Liver (tissue), 7 donors: ENCODE measurements at regions not wholly inside any gene's neighbourhood (a gene's known extent, or its start where the extent isn't known, plus 50 kb on each side); places are given as distances from the start of the nearest gene placed in this dataset.

Experiments used
- DNase-seq: peaks from one replicate; pipeline ENCODE4 v3.0.0-alpha.2; 2017; ENCODE audit warnings: low spot score
- H3K27ac ChIP-seq, 2 donors: one replicate each; pipeline ENCODE4 v1.7.0; 2013; ENCODE audit warnings: inconsistent platforms in 2 of 2, low read length in 2 of 2, control low read depth in 1 of 2, low read depth in 1 of 2, mild to moderate bottlenecking in 1 of 2
- H3K27me3 ChIP-seq, 4 donors: one replicate each; pipeline versions ENCODE4 v1.6.1 to v1.7.0; 2013; ENCODE audit warnings: low read length in 3 of 4, inconsistent platforms in 1 of 4, mild to moderate bottlenecking in 1 of 4, moderate library complexity in 1 of 4; ENCODE audit not compliant: control insufficient read depth in 4 of 4, insufficient read depth in 4 of 4
- H3K36me3 ChIP-seq, 4 donors: one replicate each; pipeline versions ENCODE4 v1.6.1 to v1.7.0; 2013; ENCODE audit warnings: low read length in 3 of 4, mild to moderate bottlenecking in 3 of 4, low read depth in 1 of 4, moderate library complexity in 1 of 4; ENCODE audit not compliant: control insufficient read depth in 4 of 4, insufficient read depth in 3 of 4
- H3K4me1 ChIP-seq, 4 donors: one replicate each; pipeline versions ENCODE4 v1.6.1 to v1.7.0; 2013; ENCODE audit warnings: low read length in 3 of 4, mild to moderate bottlenecking in 3 of 4, moderate library complexity in 1 of 4; ENCODE audit not compliant: control insufficient read depth in 4 of 4, insufficient read depth in 4 of 4
- H3K4me3 ChIP-seq, 3 donors: one replicate each; pipeline versions ENCODE4 v1.6.1 to v1.7.0; 2013; ENCODE audit warnings: low read length in 3 of 3, control low read depth in 1 of 3, low read depth in 1 of 3, mild to moderate bottlenecking in 1 of 3
- H3K9ac ChIP-seq, 2 donors: one replicate each; pipeline ENCODE4 v1.7.0; 2013; ENCODE audit warnings: low read length in 2 of 2, mild to moderate bottlenecking in 2 of 2, moderate library complexity in 2 of 2, control low read depth in 1 of 2, low read depth in 1 of 2
- H3K9me3 ChIP-seq, 4 donors: one replicate each; pipeline versions ENCODE4 v1.6.1 to v1.7.0; 2013; ENCODE audit warnings: low read length in 3 of 4; ENCODE audit not compliant: control insufficient read depth in 4 of 4
- FOXA2 ChIP-seq: IDR thresholded peaks from 2 replicates; pipeline ENCODE4 v1.6.1; 2016; ENCODE audit warnings: antibody characterized with exemption
- GABPA ChIP-seq, 2 donors: IDR thresholded peaks in 1 of 2; conservative IDR thresholded peaks in 1 of 2; 2 replicates each; pipeline ENCODE4 v1.6.1; 2016; ENCODE audit warnings: antibody characterized with exemption in 2 of 2, mild to moderate bottlenecking in 1 of 2, moderate library complexity in 1 of 2
- HNF4A ChIP-seq, 2 donors: conservative IDR thresholded peaks; 2 replicates each; pipeline ENCODE4 v1.6.1; 2016; ENCODE audit warnings: antibody characterized with exemption in 2 of 2, mild to moderate bottlenecking in 2 of 2
- HNF4G ChIP-seq: IDR thresholded peaks from 2 replicates; pipeline ENCODE4 v1.6.1; 2016; ENCODE audit warnings: antibody characterized with exemption
- JUND ChIP-seq, 2 donors: IDR thresholded peaks; 2 replicates each; pipeline ENCODE4 v1.6.1; 2016; ENCODE audit warnings: antibody characterized with exemption in 2 of 2
- NR2F2 ChIP-seq: IDR thresholded peaks from 2 replicates; pipeline ENCODE4 v1.6.1; 2016; ENCODE audit warnings: antibody characterized with exemption
- REST ChIP-seq: IDR thresholded peaks from 2 replicates; pipeline ENCODE4 v1.6.1; 2016; ENCODE audit warnings: antibody characterized with exemption, mild to moderate bottlenecking
- RXRA ChIP-seq, 2 donors: IDR thresholded peaks; 2 replicates each; pipeline ENCODE4 v1.6.1; 2017 to 2018; ENCODE audit warnings: antibody characterized with exemption in 2 of 2, mild to moderate bottlenecking in 1 of 2
- SP1 ChIP-seq: IDR thresholded peaks from 2 replicates; pipeline ENCODE4 v1.6.1; 2018; ENCODE audit warnings: antibody characterized with exemption, mild to moderate bottlenecking
- TAF1 ChIP-seq: conservative IDR thresholded peaks from 2 replicates; pipeline ENCODE4 v1.6.1; 2016; ENCODE audit warnings: antibody characterized with exemption, mild to moderate bottlenecking
- YY1 ChIP-seq: IDR thresholded peaks from 2 replicates; pipeline ENCODE4 v1.6.1; 2016; ENCODE audit warnings: antibody characterized with exemption, mild to moderate bottlenecking
- WGBS: extraction: QIAGEN DNeasy Blood & Tissue Kit; methylation state at CpG from one replicate; pipeline ENCODE4 v1.1.7; 2013; 5-methylcytosine and 5-hydroxymethylcytosine counted together
- TF ChIP-seq, protein P1 (sequence below): IDR thresholded peaks from 2 replicates; pipeline ENCODE4 v1.6.1; 2016; ENCODE audit warnings: antibody characterized with exemption
- donor health status: healthy.
- donor health status: healthy.
- donor health status: healthy.
- donor health status: healthy.

DNA sequence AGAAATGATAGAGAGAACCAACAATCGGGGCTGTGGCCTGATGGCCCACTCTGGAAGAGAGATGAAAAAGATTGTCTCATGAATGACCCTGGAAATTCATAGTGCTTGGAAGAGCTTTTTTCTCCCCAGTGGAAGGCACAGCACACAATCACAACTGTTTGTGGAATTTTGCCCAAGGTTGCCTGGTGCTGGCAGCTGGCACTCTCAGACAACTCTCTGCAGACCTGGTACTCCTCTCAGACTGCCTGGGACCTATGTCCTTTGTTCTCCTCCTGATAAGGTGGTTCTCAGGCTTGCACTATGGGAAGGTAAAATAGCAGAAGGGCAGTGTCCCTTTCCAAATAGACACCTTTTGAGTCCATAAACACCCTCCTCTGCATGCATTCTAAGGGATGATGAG is 144.1 kb upstream of the SEL1L start:
- no peaks in the 10 kb centered on the region for H3K27me3 ChIP-seq
- no peaks in the 10 kb centered on the region for H3K9me3 ChIP-seq
- H3K27ac ChIP-seq = no peak overlapping the region
- H3K36me3 ChIP-seq = no peaks in the 10 kb centered on the region
- H3K4me1 ChIP-seq = no peaks in the 10 kb centered on the region
- no peak overlapping the region for H3K9ac ChIP-seq
- H3K4me3 ChIP-seq = no peak overlapping the region
- no peak for DNase-seq
- TF ChIP-seq HNF4G (no peak), RXRA (IDR thresholded peaks at IDR 0.05) (no peak), GABPA (IDR thresholded peaks at IDR 0.05 in 1 of 2, conservative IDR thresholded peaks at IDR 0.05 in 1 of 2) (no peak), FOXA2 (no peak), YY1 (no peak), HNF4A (conservative IDR thresholded peaks at IDR 0.05) (no peak), TAF1 (no peak), SP1 (no peak)
- 72% methylated on average over 1 of the region's 1 CpG for WGBS

- Histone ChIP-seq H3K9me3 (no peaks in the 10 kb centered on the region), H3K4me3 (no peak overlapping the region), H3K4me1 (no peaks in the 10 kb centered on the region), H3K27ac (no peak overlapping the region), H3K9ac (no peak overlapping the region), H3K27me3 (no peaks in the 10 kb centered on the region), H3K36me3 (no peaks in the 10 kb centered on the region)
- TF ChIP-seq JUND (IDR thresholded peaks at IDR 0.05) = no peak
- no peak for TF ChIP-seq GABPA (IDR thresholded peaks at IDR 0.05 in 1 of 2, conservative IDR thresholded peaks at IDR 0.05 in 1 of 2)
- TF ChIP-seq SP1 = no peak
- WGBS = 93% methylated on average over 20 of the region's 20 CpGs
- DNase-seq = no peak
Measured at GRCh38 chr14:81679226-81679625, 145.6 kb upstream of the SEL1L start.

DNA sequence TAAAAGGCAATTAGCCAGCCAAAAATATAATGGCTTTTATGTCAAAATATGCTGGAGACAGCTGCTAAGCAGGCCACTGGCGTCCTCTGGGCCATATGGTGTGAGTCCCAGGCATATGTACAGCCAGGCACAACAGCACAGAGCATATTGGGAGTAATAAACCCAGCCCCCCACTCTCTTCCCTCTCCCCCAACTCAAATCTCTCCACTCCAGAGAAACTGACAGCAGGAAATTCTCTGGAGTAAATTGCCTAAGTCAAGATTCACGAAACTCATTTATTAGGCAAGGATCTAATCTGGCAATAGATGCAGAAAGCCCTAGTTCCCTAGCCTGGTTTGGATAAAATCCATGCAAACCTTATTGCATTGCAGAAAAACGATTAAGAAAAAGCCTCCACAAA is 147.9 kb upstream of the SEL1L start:
- Histone ChIP-seq H3K4me3 (no peak overlapping the region), H3K4me1 (no peaks in the 10 kb centered on the region), H3K27me3 (peaks cover 0 to 1% (median 0%) of the 10 kb centered on the region in 4 donors), H3K36me3 (no peaks in the 10 kb centered on the region), H3K27ac (no peak overlapping the region), H3K9me3 (no peaks in the 10 kb centered on the region), H3K9ac (no peak overlapping the region)
- TF ChIP-seq YY1 (no peak), NR2F2 (no peak), FOXA2 (no peak), REST (no peak), JUND (IDR thresholded peaks at IDR 0.05) (no peak)
- TF ChIP-seq, protein P1, sequence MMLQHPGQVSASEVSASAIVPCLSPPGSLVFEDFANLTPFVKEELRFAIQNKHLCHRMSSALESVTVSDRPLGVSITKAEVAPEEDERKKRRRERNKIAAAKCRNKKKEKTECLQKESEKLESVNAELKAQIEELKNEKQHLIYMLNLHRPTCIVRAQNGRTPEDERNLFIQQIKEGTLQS = no peak
- WGBS = 49% methylated on average over 3 of the region's 3 CpGs
- no peak for DNase-seq
